NB4 (cell line): ENCODE measurements at regions not wholly inside any gene's neighbourhood (a gene's known extent, or its start where the extent isn't known, plus 50 kb on each side); places are given as distances from the start of the nearest gene placed in this dataset.

Source experiments
- DNase-seq: peaks from one replicate; pipeline ENCODE4 v3.0.0; 2010; ENCODE audit warnings: low read depth
- H3K4me3 ChIP-seq: one replicate; pipeline ENCODE4 v1.5.1; 2011; ENCODE audit warnings: mild to moderate bottlenecking, low read depth, low read length, moderate library complexity
- MAX ChIP-seq: IDR thresholded peaks from 2 replicates; pipeline ENCODE4 v1.6.1; 2011; ENCODE audit warnings: low read depth, low read length
- MYC ChIP-seq: IDR thresholded peaks from 2 replicates; pipeline ENCODE4 v1.6.1; 2011; ENCODE audit warnings: low read depth, low read length
- POLR2A ChIP-seq: IDR thresholded peaks from 2 replicates; pipeline ENCODE4 v1.6.1; 2011; ENCODE audit warnings: mild to moderate bottlenecking; ENCODE audit not compliant: insufficient read length; ENCODE audit errors: extremely low read depth
- TF ChIP-seq, protein P1 (sequence below): IDR thresholded peaks from one replicate; pipeline ENCODE4 v1.5.1; 2012; ENCODE audit warnings: low read depth, low read length

DNA sequence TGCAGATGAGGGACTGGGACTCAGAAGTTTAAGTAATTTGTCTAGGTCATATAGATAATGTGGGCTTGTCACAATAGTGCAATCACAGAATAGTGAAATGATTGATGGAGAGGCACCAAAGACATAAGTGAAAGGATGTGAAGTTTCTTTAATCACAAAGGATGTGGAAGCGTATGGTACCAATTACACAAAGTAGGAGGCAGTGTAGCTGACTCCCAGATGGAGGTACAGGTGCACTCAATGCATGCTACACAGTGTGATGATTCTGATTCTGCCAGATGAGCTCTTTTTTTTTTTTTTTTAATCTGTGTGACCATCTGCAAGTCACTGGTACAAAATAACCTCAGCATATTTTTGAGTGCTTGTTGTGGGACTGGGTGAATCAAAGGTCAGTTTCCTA lies 411.3 kb downstream of the SPRY1 start:
- no peak overlapping the region for H3K4me3 ChIP-seq
- TF ChIP-seq, protein P1, sequence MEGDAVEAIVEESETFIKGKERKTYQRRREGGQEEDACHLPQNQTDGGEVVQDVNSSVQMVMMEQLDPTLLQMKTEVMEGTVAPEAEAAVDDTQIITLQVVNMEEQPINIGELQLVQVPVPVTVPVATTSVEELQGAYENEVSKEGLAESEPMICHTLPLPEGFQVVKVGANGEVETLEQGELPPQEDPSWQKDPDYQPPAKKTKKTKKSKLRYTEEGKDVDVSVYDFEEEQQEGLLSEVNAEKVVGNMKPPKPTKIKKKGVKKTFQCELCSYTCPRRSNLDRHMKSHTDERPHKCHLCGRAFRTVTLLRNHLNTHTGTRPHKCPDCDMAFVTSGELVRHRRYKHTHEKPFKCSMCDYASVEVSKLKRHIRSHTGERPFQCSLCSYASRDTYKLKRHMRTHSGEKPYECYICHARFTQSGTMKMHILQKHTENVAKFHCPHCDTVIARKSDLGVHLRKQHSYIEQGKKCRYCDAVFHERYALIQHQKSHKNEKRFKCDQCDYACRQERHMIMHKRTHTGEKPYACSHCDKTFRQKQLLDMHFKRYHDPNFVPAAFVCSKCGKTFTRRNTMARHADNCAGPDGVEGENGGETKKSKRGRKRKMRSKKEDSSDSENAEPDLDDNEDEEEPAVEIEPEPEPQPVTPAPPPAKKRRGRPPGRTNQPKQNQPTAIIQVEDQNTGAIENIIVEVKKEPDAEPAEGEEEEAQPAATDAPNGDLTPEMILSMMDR = no peak
- DNase-seq = no peak

DNA sequence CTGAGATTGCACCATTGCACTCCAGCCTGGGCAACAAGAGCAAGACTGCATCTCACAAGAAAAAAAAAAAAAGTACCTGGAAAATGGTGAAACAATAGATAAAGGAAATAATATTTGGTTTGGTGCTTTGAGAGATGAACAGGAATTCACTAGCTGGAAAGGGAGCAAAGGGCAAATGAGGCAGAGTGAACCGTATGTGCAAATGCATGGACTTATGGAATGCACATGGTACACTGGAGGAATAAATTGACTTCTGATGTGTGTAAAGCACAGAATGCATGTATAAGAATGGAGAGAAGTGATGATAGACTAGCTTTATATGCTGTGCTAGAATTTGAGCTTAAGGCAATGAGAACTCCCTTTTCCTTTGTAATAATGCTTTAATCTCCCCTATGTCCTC lies 413.3 kb downstream of the SPRY1 start:
- TF ChIP-seq MYC (no peak), MAX (no peak), POLR2A (no peak)
- TF ChIP-seq, protein P1 = no peak
- no peak overlapping the region for H3K4me3 ChIP-seq
- DNase-seq = no peak

DNA sequence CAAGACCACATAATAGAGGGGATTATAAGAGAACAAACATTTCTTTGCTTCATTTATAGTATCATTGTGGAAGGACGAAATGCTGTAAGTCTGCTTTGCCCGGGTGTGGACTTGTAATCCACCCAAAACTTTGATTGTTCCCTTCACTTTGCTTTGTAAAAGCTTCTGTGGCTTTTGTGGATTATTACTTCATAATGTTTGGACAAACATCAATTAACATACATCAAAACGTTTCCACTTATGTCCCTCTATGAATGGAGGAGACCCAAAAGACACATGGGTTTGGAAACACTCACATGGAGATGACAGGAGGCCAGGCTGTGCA lies 415.4 kb downstream of the SPRY1 start:
- H3K4me3 ChIP-seq = no peak overlapping the region
- TF ChIP-seq, protein P1 = no peak
- TF ChIP-seq MAX (no peak), MYC (no peak), POLR2A (no peak)
- DNase-seq = no peak

DNA sequence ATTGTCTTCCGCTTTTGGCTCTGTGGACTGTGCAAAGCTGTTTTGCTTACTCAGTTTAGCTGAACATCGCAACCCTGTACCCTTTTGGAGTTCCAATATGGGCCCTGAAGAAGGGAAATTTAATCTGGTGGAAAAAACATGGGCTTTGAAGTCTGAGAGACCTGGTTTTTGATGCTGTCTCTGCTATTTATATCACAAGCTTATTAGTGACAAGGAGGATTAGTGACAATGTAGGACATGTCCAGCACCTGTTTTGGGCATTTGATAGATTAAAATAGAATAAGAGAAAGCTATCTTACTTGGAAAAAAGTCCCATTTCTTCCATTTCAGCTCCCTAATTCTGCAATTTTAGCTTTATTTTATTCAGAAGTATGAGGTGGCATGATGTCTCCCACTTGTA lies 417.3 kb downstream of the SPRY1 start:
- TF ChIP-seq POLR2A (no peak), MYC (no peak), MAX (no peak)
- TF ChIP-seq, protein P1 = no peak
- DNase-seq = no peak

GRCh38 chr4:123816462-123816861 lies 419.9 kb downstream of the SPRY1 start:
- no peak overlapping the region for H3K4me3 ChIP-seq
- no peak for DNase-seq
- TF ChIP-seq MAX (no peak), POLR2A (no peak), MYC (no peak)
- TF ChIP-seq, protein P1 = no peak

More for the DNA sequence above, 417.3 kb downstream of the SPRY1 start:
- H3K4me3 ChIP-seq = no peak overlapping the region

- no peak for DNase-seq
- TF ChIP-seq MAX = no peak
- TF ChIP-seq POLR2A = no peak
- no peak for TF ChIP-seq MYC
- TF ChIP-seq, protein P1 = no peak
- H3K4me3 ChIP-seq = no peak overlapping the region
Measured at GRCh38 chr4:123817025-123817688, 420.6 kb downstream of the SPRY1 start.
